Parathyroid adenoma (tissue), 2 donors: ENCODE measurements at regions not wholly inside any gene's neighbourhood (a gene's known extent, or its start where the extent isn't known, plus 50 kb on each side); places are given as distances from the start of the nearest gene placed in this dataset.

Source experiments
- H2AFZ ChIP-seq: fragments of 300-600 bp; sonication (generic); one replicate; pipeline ENCODE4 v1.7.0; 2017; ENCODE audit warnings: antibody characterized with exemption, mild to moderate bottlenecking
- H3K27ac ChIP-seq: fragments of 300-600 bp; sonication (generic); one replicate; pipeline ENCODE4 v1.7.0; 2017
- H3K27me3 ChIP-seq: fragments of 300-600 bp; sonication (generic); one replicate; pipeline ENCODE4 v1.7.0; 2017; ENCODE audit warnings: low read length; ENCODE audit not compliant: control insufficient read depth, insufficient read depth
- H3K36me3 ChIP-seq: fragments of 300-600 bp; sonication (generic); one replicate; pipeline ENCODE4 v1.7.0; 2017; ENCODE audit warnings: low read length; ENCODE audit not compliant: control insufficient read depth, insufficient read depth
- H3K4me1 ChIP-seq: fragments of 300-600 bp; sonication (generic); one replicate; pipeline ENCODE4 v1.7.0; 2017; ENCODE audit warnings: control low read depth
- H3K4me2 ChIP-seq: fragments of 300-600 bp; sonication (generic); one replicate; pipeline ENCODE4 v1.7.0; 2017; ENCODE audit warnings: low read length
- H3K4me3 ChIP-seq: fragments of 300-600 bp; sonication (generic); one replicate; pipeline ENCODE4 v1.7.0; 2017; ENCODE audit warnings: low read depth, low read length
- H3K79me2 ChIP-seq: fragments of 300-600 bp; sonication (generic); one replicate; pipeline ENCODE4 v1.7.0; 2017; ENCODE audit warnings: control low read depth
- H3K9ac ChIP-seq: fragments of 300-600 bp; sonication (generic); one replicate; pipeline ENCODE4 v1.7.0; 2017; ENCODE audit warnings: mild to moderate bottlenecking
- H3K9me3 ChIP-seq: fragments of 300-600 bp; sonication (generic); one replicate; pipeline ENCODE4 v1.7.0; 2017; ENCODE audit warnings: low read length; ENCODE audit not compliant: control insufficient read depth
- CTCF ChIP-seq: fragments of 300-600 bp; sonication (generic); IDR thresholded peaks from one replicate; pipeline ENCODE4 v1.7.0; 2017; ENCODE audit warnings: antibody characterized with exemption, mild to moderate bottlenecking
- donor health status: primary hyperparathyroidism.

DNA sequence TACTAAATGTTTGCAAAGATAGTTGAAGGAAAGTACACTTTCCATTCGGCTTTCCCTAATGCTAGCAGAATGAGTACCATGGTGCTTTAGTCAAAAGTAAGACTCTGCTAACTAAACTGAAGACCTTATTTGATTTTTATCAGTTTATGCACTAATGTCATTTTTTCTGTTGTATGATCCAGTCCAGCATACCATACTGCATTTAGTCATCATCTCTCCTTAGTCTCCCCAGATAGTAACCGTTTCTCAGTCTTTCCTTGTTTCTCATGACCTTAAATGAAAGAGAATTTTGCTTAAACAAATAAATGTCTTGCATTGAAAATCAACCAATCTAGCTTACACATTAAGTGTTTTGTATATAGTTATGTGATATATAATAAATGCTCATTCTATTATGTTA lies 529.5 kb upstream of the SEMA3D start:
- Histone ChIP-seq H3K36me3 (no peaks in the 10 kb centered on the region), H3K4me2 (no peak overlapping the region), H3K4me3 (no peak overlapping the region), H3K27ac (no peak overlapping the region), H2AFZ (no peak overlapping the region), H3K27me3 (no peaks in the 10 kb centered on the region), H3K79me2 (no peaks in the 10 kb centered on the region), H3K4me1 (no peaks in the 10 kb centered on the region), H3K9ac (no peak overlapping the region), H3K9me3 (no peaks in the 10 kb centered on the region)
- no peak for TF ChIP-seq CTCF

- H3K79me2 ChIP-seq = no peaks in the 10 kb centered on the region
- no peak overlapping the region for H3K4me3 ChIP-seq
- no peak overlapping the region for H2AFZ ChIP-seq
- H3K27ac ChIP-seq = no peak overlapping the region
- no peaks in the 10 kb centered on the region for H3K9me3 ChIP-seq
- no peak overlapping the region for H3K4me2 ChIP-seq
- H3K36me3 ChIP-seq = no peaks in the 10 kb centered on the region
- no peaks in the 10 kb centered on the region for H3K4me1 ChIP-seq
- H3K9ac ChIP-seq = no peak overlapping the region
- TF ChIP-seq CTCF = no peak
- H3K27me3 ChIP-seq = no peaks in the 10 kb centered on the region
Measured at GRCh38 chr7:85714951-85715350, 528.1 kb upstream of the SEMA3D start.

GRCh38 chr7:85714043-85714578 lies 527.3 kb upstream of the SEMA3D start:
- no peak overlapping the region for H3K9ac ChIP-seq
- H3K79me2 ChIP-seq = no peaks in the 10 kb centered on the region
- H3K27me3 ChIP-seq = no peaks in the 10 kb centered on the region
- no peak for TF ChIP-seq CTCF
- H3K4me3 ChIP-seq = no peak overlapping the region
- H3K36me3 ChIP-seq = no peaks in the 10 kb centered on the region
- H2AFZ ChIP-seq = no peak overlapping the region
- no peak overlapping the region for H3K4me2 ChIP-seq
- H3K9me3 ChIP-seq = no peaks in the 10 kb centered on the region
- H3K27ac ChIP-seq = no peak overlapping the region
- H3K4me1 ChIP-seq = no peaks in the 10 kb centered on the region

GRCh38 chr7:85713171-85713570 lies 526.3 kb upstream of the SEMA3D start:
- no peaks in the 10 kb centered on the region for H3K27me3 ChIP-seq
- no peak overlapping the region for H3K4me2 ChIP-seq
- H3K79me2 ChIP-seq = no peaks in the 10 kb centered on the region
- no peaks in the 10 kb centered on the region for H3K4me1 ChIP-seq
- H3K36me3 ChIP-seq = no peaks in the 10 kb centered on the region
- H3K9ac ChIP-seq = no peak overlapping the region
- H3K9me3 ChIP-seq = no peaks in the 10 kb centered on the region
- no peak for TF ChIP-seq CTCF
- no peak overlapping the region for H3K4me3 ChIP-seq
- H3K27ac ChIP-seq = no peak overlapping the region
- H2AFZ ChIP-seq = no peak overlapping the region

GRCh38 chr7:85711894-85712293 lies 525.0 kb upstream of the SEMA3D start:
- no peaks in the 10 kb centered on the region for H3K79me2 ChIP-seq
- H3K4me2 ChIP-seq = no peak overlapping the region
- H2AFZ ChIP-seq = no peak overlapping the region
- H3K9ac ChIP-seq = no peak overlapping the region
- H3K9me3 ChIP-seq = no peaks in the 10 kb centered on the region
- H3K4me3 ChIP-seq = no peak overlapping the region
- H3K27me3 ChIP-seq = no peaks in the 10 kb centered on the region
- no peaks in the 10 kb centered on the region for H3K36me3 ChIP-seq
- no peak overlapping the region for H3K27ac ChIP-seq
- TF ChIP-seq CTCF = no peak
- no peaks in the 10 kb centered on the region for H3K4me1 ChIP-seq
